K562 (cell line): ENCODE measurements at regions not wholly inside any gene's neighbourhood (a gene's known extent, or its start where the extent isn't known, plus 50 kb on each side); places are given as distances from the start of the nearest gene placed in this dataset.

Experiments
- ATF4 ChIP-seq: fragments of 450-650 bp; formaldehyde crosslinking; IDR thresholded peaks from 2 replicates; pipeline ENCODE4 v1.4.0; 2022; ENCODE audit warnings: mild to moderate bottlenecking, moderate library complexity
- CBX5 ChIP-seq: IDR thresholded peaks from 2 replicates; pipeline ENCODE4 v1.6.1; 2014; ENCODE audit warnings: low read depth, borderline replicate concordance
- HBP1 ChIP-seq: fragments of 450-650 bp; formaldehyde crosslinking; IDR thresholded peaks from 2 replicates; pipeline ENCODE4 v1.4.0; 2022; ENCODE audit warnings: missing genetic modification characterization
- JUND ChIP-seq, 2 experiments: IDR thresholded peaks; 2 replicates in 1 of 2; 3 replicates in 1 of 2; pipeline ENCODE4 v1.6.1; 2011; ENCODE audit warnings: borderline replicate concordance in 2 of 2, low read depth in 2 of 2, low read length in 2 of 2, improper control_type of control experiment in 1 of 2, missing biosample characterization in 1 of 2, missing genetic modification characterization in 1 of 2, missing genetic modification reagents in 1 of 2
- MECOM ChIP-seq: fragments of 250-450 bp; sonication (Bioruptor Pico); IDR thresholded peaks from 2 replicates; pipeline ENCODE4 v1.8.0; 2022; ENCODE audit warnings: inconsistent platforms
- RAD21 ChIP-seq, 2 experiments: fragments of 250-450 bp in 1 of 2; fragments of 450-650 bp in 1 of 2; sonication (Bioruptor Pico) in 1 of 2; formaldehyde crosslinking in 1 of 2; IDR thresholded peaks in 1 of 2; conservative IDR thresholded peaks in 1 of 2; 2 replicates each; pipeline versions ENCODE4 v1.4.0 to v1.8.0; 2020 to 2022; ENCODE audit warnings: mild to moderate bottlenecking in 2 of 2, moderate library complexity in 1 of 2
- TEAD2 ChIP-seq: fragments of 450-650 bp; IDR thresholded peaks from 2 replicates; pipeline ENCODE4 v1.6.1; 2016; ENCODE audit warnings: missing genetic modification characterization, control low read depth, missing compliant biosample characterization
- ZBTB11 ChIP-seq, 3 experiments: fragments of 200-800 bp in 1 of 3; fragments of 250-450 bp in 1 of 3; fragments of 450-650 bp in 1 of 3; sonication (Bioruptor Pico) in 1 of 3; sonication (Bioruptor generic) in 1 of 3; formaldehyde crosslinking in 1 of 3; IDR thresholded peaks; 2 replicates each; pipeline versions ENCODE4 v1.6.1 to v1.8.0; 2016 to 2022; ENCODE audit warnings: mild to moderate bottlenecking in 2 of 3, missing genetic modification characterization in 2 of 3, missing compliant biosample characterization in 1 of 3, moderate library complexity in 1 of 3
- ZNF699 ChIP-seq: fragments of 250-450 bp; sonication (Bioruptor Pico); IDR thresholded peaks from 2 replicates; pipeline ENCODE4 v1.8.0; 2021; ENCODE audit warnings: mild to moderate bottlenecking, moderate library complexity; ENCODE audit not compliant: insufficient replicate concordance
- TF ChIP-seq, protein P1 (sequence below): fragments of 200-800 bp; sonication (Bioruptor generic); IDR thresholded peaks from 2 replicates; pipeline ENCODE4 v1.6.1; 2016; ENCODE audit warnings: missing genetic modification characterization, missing compliant biosample characterization
- TF ChIP-seq, protein P2 (sequence below), 3 experiments: fragments of 200-800 bp in 1 of 3; sonication (Bioruptor generic) in 1 of 3; sonication (generic) in 1 of 3; formaldehyde crosslinking in 1 of 3; IDR thresholded peaks; 2 replicates each; pipeline versions ENCODE4 v1.6.1 to v1.8.0; 2016 to 2022; ENCODE audit warnings: mild to moderate bottlenecking in 2 of 3, missing compliant biosample characterization in 2 of 3, missing genetic modification characterization in 2 of 3, missing genetic modification reagents in 1 of 3

DNA sequence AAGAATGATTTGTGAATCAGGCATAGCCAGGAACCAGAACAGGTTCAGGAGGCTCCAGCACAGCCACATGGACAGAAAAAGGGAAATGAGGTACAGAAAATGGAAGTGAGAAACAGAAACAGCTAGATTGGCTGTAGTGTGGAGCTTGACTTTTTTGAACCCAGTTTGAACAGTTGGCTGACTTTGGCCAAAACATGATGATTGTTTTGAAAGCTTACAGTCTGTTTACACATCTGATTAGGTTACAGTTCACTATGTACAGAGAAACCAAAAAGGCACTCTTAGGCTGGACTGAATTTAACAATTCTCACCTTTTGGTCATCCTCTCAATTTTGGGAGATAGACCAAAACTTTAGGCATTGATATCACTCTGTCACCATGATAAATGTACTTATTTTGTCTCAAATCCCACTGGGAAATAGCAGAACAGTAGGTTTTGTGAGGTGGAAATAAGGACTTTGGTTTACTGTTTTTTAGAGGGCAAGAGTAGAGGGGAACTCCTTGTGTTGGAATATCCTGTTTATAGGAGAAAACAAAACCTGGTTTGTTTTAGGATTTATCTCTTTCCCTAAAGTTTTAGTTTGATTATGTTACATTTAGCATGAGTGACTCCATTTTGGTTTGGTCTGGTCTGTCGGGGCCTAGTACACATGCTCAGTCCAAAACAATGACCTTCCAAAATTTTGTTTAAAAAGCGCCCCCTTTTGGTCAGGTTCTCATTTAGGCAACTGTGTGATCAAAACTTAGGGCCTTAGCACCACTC, 123.1 kb downstream of the OLIG3 start (continued):
- TF ChIP-seq ZBTB11 (CRISPR knock-in tag; IDR thresholded peaks at IDR 0.05) (peak in 1 of 3 experiments; percentile 64; a peak in 2 of 6 replicates), HBP1 (CRISPR knock-in tag) (0 out of 2 replicates have a peak, but pooled peaks have one; percentile 33), ATF4 (CRISPR knock-in tag) (peak; percentile 74), MECOM (peak; percentile 70; the same call in 1 of the 2 replicates), CBX5 (no peak), RAD21 (CRISPR knock-in tag; conservative IDR thresholded peaks at IDR 0.05 in 1 of 2, IDR thresholded peaks at IDR 0.05 in 1 of 2) (peak in 1 of 2 experiments; percentile 17; a peak in 1 of 4 replicates), ZNF699 (CRISPR knock-in tag) (no peak), JUND (IDR thresholded peaks at IDR 0.05; ENCODE audit: borderline replicate concordance, low read depth, low read length) (no peak), JUND (tag; IDR thresholded peaks at IDR 0.05; ENCODE audit: borderline replicate concordance, low read depth, low read length) (peak; percentile 39; the same call in 1 of the 3 replicates), TEAD2 (tag) (peak; percentile 94)
- TF ChIP-seq, protein P1, sequence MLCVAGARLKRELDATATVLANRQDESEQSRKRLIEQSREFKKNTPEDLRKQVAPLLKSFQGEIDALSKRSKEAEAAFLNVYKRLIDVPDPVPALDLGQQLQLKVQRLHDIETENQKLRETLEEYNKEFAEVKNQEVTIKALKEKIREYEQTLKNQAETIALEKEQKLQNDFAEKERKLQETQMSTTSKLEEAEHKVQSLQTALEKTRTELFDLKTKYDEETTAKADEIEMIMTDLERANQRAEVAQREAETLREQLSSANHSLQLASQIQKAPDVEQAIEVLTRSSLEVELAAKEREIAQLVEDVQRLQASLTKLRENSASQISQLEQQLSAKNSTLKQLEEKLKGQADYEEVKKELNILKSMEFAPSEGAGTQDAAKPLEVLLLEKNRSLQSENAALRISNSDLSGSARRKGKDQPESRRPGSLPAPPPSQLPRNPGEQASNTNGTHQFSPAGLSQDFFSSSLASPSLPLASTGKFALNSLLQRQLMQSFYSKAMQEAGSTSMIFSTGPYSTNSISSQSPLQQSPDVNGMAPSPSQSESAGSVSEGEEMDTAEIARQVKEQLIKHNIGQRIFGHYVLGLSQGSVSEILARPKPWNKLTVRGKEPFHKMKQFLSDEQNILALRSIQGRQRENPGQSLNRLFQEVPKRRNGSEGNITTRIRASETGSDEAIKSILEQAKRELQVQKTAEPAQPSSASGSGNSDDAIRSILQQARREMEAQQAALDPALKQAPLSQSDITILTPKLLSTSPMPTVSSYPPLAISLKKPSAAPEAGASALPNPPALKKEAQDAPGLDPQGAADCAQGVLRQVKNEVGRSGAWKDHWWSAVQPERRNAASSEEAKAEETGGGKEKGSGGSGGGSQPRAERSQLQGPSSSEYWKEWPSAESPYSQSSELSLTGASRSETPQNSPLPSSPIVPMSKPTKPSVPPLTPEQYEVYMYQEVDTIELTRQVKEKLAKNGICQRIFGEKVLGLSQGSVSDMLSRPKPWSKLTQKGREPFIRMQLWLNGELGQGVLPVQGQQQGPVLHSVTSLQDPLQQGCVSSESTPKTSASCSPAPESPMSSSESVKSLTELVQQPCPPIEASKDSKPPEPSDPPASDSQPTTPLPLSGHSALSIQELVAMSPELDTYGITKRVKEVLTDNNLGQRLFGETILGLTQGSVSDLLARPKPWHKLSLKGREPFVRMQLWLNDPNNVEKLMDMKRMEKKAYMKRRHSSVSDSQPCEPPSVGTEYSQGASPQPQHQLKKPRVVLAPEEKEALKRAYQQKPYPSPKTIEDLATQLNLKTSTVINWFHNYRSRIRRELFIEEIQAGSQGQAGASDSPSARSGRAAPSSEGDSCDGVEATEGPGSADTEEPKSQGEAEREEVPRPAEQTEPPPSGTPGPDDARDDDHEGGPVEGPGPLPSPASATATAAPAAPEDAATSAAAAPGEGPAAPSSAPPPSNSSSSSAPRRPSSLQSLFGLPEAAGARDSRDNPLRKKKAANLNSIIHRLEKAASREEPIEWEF (CRISPR knock-in tag), result peak; percentile 91
- TF ChIP-seq, protein P2, sequence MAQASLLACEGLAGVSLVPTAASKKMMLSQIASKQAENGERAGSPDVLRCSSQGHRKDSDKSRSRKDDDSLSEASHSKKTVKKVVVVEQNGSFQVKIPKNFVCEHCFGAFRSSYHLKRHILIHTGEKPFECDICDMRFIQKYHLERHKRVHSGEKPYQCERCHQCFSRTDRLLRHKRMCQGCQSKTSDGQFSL (CRISPR knock-in tag; IDR thresholded peaks at IDR 0.05), result no peak
- TF ChIP-seq, protein P2 (tag; IDR thresholded peaks at IDR 0.05), result peak in 1 of 2 experiments; percentile 93; a peak in 2 of 4 replicates
